MM.1S (cell line): ENCODE measurements at regions not wholly inside any gene's neighbourhood (a gene's known extent, or its start where the extent isn't known, plus 50 kb on each side); places are given as distances from the start of the nearest gene placed in this dataset.

ENCODE experiments used
- DNase-seq: peaks from one replicate; pipeline ENCODE4 v3.0.0-alpha.2; 2015
- H2AFZ ChIP-seq: fragments of 300-600 bp; sonication (generic); 2 replicates; pipeline ENCODE4 v1.6.0; 2016; ENCODE audit warnings: antibody characterized with exemption, low read length
- H3F3A ChIP-seq: fragments of 300-600 bp; sonication (generic); 2 replicates; pipeline ENCODE4 v1.6.1; 2016; ENCODE audit warnings: mild to moderate bottlenecking, antibody characterized with exemption, low read length, moderate library complexity, mixed read lengths; ENCODE audit not compliant: insufficient read depth
- H3K27ac ChIP-seq: fragments of 300-600 bp; sonication (generic); 2 replicates; pipeline ENCODE4 v1.5.1; 2016; ENCODE audit warnings: mild to moderate bottlenecking, low read length
- H3K27me3 ChIP-seq: fragments of 300-600 bp; sonication (generic); replicated peaks from 2 replicates; pipeline ENCODE4 v1.6.0; 2016; ENCODE audit warnings: low read length; ENCODE audit not compliant: insufficient read depth
- H3K36me3 ChIP-seq: fragments of 300-600 bp; sonication (generic); replicated peaks from 2 replicates; pipeline ENCODE4 v1.6.1; 2016; ENCODE audit warnings: mild to moderate bottlenecking, low read length, mixed read lengths; ENCODE audit not compliant: insufficient read depth
- H3K4me1 ChIP-seq: fragments of 300-600 bp; sonication (generic); 2 replicates; pipeline ENCODE4 v1.6.1; 2016; ENCODE audit warnings: low read length, mixed read lengths
- H3K4me2 ChIP-seq: fragments of 300-600 bp; sonication (generic); 2 replicates; pipeline ENCODE4 v1.6.0; 2016; ENCODE audit warnings: low read depth, low read length
- H3K4me3 ChIP-seq: fragments of 300-600 bp; sonication (generic); 2 replicates; pipeline ENCODE4 v1.5.1; 2016; ENCODE audit warnings: low read length, mixed read lengths
- H3K79me2 ChIP-seq: fragments of 300-600 bp; sonication (generic); 2 replicates; pipeline ENCODE4 v1.6.1; 2016; ENCODE audit warnings: mixed run types, low read length, mixed read lengths
- H3K9ac ChIP-seq: fragments of 300-600 bp; sonication (generic); 2 replicates; pipeline ENCODE4 v1.6.1; 2016; ENCODE audit warnings: low read length, mixed read lengths
- H3K9me2 ChIP-seq: fragments of 300-600 bp; sonication (generic); replicated peaks from 2 replicates; pipeline ENCODE4 v1.6.1; 2016; ENCODE audit warnings: mild to moderate bottlenecking, low read length, mixed read lengths; ENCODE audit not compliant: insufficient read depth
- H3K9me3 ChIP-seq: fragments of 300-600 bp; sonication (generic); replicated peaks from 2 replicates; pipeline ENCODE4 v1.6.1; 2016; ENCODE audit warnings: mild to moderate bottlenecking, low read length, mixed read lengths; ENCODE audit not compliant: insufficient read depth
- H4K20me1 ChIP-seq: fragments of 300-600 bp; sonication (generic); 2 replicates; pipeline ENCODE4 v1.6.1; 2016; ENCODE audit warnings: mild to moderate bottlenecking, low read length, moderate library complexity, mixed read lengths; ENCODE audit not compliant: insufficient read depth
- EZH2 ChIP-seq: fragments of 300-600 bp; sonication (generic); optimal IDR thresholded peaks from 2 replicates; pipeline ENCODE3; 2017; ENCODE audit warnings: low read depth, mild to moderate bottlenecking, antibody characterized with exemption, low read length, mixed read lengths
- EZH2phosphoT487 ChIP-seq: fragments of 300-600 bp; sonication (generic); IDR thresholded peaks from 2 replicates; pipeline ENCODE4 v1.6.1; 2018; ENCODE audit warnings: antibody characterized with exemption, low read length
- TF ChIP-seq, protein P1 (sequence below): fragments of 300-600 bp; sonication (generic); IDR thresholded peaks from 2 replicates; pipeline ENCODE4 v1.5.1; 2016; ENCODE audit warnings: antibody characterized with exemption, low read length, mixed read lengths

DNA sequence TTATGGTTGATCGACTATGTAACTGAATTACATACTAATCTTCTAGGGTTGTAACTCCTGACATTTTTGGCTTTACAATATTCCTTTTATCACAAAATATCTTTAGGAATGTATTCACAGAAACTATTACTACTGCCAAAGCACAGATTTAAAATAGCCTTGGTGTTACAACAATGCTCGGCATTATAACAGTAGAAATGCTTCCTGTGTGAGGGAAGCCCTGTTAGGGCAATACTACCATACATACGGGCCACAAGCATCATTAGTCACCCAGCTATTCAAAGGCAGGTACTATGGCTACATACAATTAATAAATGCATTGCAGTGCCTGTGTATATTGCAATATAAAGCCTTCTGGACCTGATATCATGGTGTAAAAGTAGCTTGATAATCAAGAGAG is 517.8 kb downstream of the C12orf50 start:
- Histone ChIP-seq H3K36me3 (no peaks in the 10 kb centered on the region), H3K4me2 (no peak overlapping the region), H3K4me3 (no peak overlapping the region), H2AFZ (no peak overlapping the region), H3K27me3 (no peaks in the 10 kb centered on the region), H3K9ac (no peak overlapping the region), H3F3A (no peaks in the 10 kb centered on the region), H3K79me2 (no peaks in the 10 kb centered on the region), H3K27ac (no peak overlapping the region), H3K4me1 (no peaks in the 10 kb centered on the region), H3K9me3 (no peaks in the 10 kb centered on the region), H4K20me1 (no peaks in the 10 kb centered on the region), H3K9me2 (no peaks in the 10 kb centered on the region)
- TF ChIP-seq, protein P1, sequence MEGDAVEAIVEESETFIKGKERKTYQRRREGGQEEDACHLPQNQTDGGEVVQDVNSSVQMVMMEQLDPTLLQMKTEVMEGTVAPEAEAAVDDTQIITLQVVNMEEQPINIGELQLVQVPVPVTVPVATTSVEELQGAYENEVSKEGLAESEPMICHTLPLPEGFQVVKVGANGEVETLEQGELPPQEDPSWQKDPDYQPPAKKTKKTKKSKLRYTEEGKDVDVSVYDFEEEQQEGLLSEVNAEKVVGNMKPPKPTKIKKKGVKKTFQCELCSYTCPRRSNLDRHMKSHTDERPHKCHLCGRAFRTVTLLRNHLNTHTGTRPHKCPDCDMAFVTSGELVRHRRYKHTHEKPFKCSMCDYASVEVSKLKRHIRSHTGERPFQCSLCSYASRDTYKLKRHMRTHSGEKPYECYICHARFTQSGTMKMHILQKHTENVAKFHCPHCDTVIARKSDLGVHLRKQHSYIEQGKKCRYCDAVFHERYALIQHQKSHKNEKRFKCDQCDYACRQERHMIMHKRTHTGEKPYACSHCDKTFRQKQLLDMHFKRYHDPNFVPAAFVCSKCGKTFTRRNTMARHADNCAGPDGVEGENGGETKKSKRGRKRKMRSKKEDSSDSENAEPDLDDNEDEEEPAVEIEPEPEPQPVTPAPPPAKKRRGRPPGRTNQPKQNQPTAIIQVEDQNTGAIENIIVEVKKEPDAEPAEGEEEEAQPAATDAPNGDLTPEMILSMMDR = no peak
- TF ChIP-seq EZH2phosphoT487 (no peak), EZH2 (no peak)
- DNase-seq = no peak

DNA sequence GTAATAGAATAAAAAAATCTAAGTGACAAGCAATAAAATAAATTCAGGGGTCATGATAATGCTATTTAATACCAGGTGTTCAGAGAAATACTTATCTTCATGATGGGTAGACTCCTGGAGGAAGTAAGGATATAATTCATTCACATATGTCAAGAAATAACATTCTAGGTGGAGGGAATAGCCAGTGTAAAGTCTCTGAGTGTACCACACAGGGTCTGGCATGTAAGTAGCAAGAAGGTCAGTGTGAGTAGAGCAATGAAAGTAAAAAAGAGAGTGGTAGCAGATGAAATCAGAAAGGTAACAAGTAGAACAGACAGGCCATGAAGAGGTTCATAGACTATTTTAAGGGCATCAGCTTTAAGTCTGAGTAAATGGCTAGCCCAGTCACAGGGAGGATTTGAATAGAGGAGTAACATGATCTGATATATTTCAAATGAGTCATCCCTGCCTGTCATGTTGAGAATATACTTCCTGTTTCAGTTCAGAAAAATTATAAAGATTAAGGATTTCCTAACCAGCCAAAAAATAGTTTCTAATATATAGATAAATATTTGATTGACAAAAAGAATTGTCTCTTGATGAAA is 519.9 kb downstream of the C12orf50 start:
- H3K27ac ChIP-seq = no peak overlapping the region
- H3K9ac ChIP-seq = no peak overlapping the region
- no peaks in the 10 kb centered on the region for H3K79me2 ChIP-seq
- no peak overlapping the region for H3K4me2 ChIP-seq
- TF ChIP-seq, protein P1 = no peak
- no peak for TF ChIP-seq EZH2
- no peak for TF ChIP-seq EZH2phosphoT487
- no peaks in the 10 kb centered on the region for H4K20me1 ChIP-seq
- H3K9me2 ChIP-seq = no peaks in the 10 kb centered on the region
- no peaks in the 10 kb centered on the region for H3K27me3 ChIP-seq
- 0 out of 2 replicates have a peak overlapping the region, but pooled peaks have one; percentile 8 for H2AFZ ChIP-seq
- H3K4me1 ChIP-seq = no peaks in the 10 kb centered on the region
- H3K36me3 ChIP-seq = no peaks in the 10 kb centered on the region
- no peak overlapping the region for H3K4me3 ChIP-seq
- peak; percentile 26 for DNase-seq
- no peaks in the 10 kb centered on the region for H3F3A ChIP-seq
- H3K9me3 ChIP-seq = no peaks in the 10 kb centered on the region

DNA sequence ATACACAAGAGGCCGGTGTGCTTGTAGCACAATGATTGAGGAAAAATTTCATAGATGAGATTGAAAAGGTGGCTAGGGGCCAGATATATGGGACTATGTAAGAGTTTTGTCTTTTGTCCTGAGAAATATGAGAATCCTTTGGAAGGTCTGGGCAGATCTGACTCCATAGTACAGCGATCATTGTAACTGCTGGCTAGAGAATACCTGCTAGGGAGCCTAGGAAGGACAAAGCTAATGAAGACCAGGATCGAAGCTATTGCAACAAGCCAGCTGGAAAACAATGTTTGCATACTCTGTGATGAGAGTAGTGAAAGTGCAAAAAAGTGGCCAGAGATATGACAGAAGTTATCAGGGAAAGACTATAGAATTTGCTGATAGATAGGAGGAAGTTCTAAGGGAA is 537.6 kb downstream of the C12orf50 start:
- H3K9ac ChIP-seq = no peak overlapping the region
- H4K20me1 ChIP-seq = no peaks in the 10 kb centered on the region
- no peaks in the 10 kb centered on the region for H3K79me2 ChIP-seq
- H3F3A ChIP-seq = no peaks in the 10 kb centered on the region
- H3K4me3 ChIP-seq = no peak overlapping the region
- no peaks in the 10 kb centered on the region for H3K27me3 ChIP-seq
- no peaks in the 10 kb centered on the region for H3K36me3 ChIP-seq
- no peak overlapping the region for H3K27ac ChIP-seq
- DNase-seq = no peak
- H3K4me1 ChIP-seq = no peaks in the 10 kb centered on the region
- TF ChIP-seq EZH2 = no peak
- TF ChIP-seq, protein P1 = no peak
- no peak for TF ChIP-seq EZH2phosphoT487
- no peaks in the 10 kb centered on the region for H3K9me3 ChIP-seq
- H3K4me2 ChIP-seq = no peak overlapping the region
- H2AFZ ChIP-seq = no peak overlapping the region
- no peaks in the 10 kb centered on the region for H3K9me2 ChIP-seq
